ENCODE measurements at regions not wholly inside any gene's neighbourhood (a gene's known extent, or its start where the extent isn't known, plus 50 kb on each side); places are given as distances from the start of the nearest gene placed in this dataset.

DNA sequence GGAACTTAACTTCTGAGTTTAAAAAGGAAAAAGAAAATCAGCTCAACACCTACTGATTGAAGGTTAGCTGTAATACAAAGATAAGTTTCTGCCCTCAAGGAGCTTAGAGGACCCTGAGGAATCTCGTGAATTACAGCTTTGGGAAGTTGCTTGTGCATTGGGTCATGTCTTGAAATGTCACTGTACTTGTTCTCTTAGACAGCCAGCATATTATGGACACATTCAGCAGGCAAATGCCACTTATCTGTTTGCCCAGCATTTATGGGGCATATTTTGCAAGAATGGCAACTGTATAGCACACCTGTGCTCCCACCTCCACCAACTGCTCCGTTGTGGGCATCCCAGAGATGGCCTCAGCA lies 263.6 kb upstream of the CRY1 start:
- TF ChIP-seq, protein P1, sequence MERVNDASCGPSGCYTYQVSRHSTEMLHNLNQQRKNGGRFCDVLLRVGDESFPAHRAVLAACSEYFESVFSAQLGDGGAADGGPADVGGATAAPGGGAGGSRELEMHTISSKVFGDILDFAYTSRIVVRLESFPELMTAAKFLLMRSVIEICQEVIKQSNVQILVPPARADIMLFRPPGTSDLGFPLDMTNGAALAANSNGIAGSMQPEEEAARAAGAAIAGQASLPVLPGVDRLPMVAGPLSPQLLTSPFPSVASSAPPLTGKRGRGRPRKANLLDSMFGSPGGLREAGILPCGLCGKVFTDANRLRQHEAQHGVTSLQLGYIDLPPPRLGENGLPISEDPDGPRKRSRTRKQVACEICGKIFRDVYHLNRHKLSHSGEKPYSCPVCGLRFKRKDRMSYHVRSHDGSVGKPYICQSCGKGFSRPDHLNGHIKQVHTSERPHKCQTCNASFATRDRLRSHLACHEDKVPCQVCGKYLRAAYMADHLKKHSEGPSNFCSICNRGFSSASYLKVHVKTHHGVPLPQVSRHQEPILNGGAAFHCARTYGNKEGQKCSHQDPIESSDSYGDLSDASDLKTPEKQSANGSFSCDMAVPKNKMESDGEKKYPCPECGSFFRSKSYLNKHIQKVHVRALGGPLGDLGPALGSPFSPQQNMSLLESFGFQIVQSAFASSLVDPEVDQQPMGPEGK (CRISPR knock-in tag; IDR thresholded peaks at IDR 0.05; ENCODE audit: borderline replicate concordance): no peak
- TF ChIP-seq ARNTL (CRISPR knock-in tag; IDR thresholded peaks at IDR 0.05; ENCODE audit: borderline replicate concordance, low read depth) (no peak), ESRRG (CRISPR knock-in tag; IDR thresholded peaks at IDR 0.05) (no peak), SNAI2 (CRISPR knock-in tag; IDR thresholded peaks at IDR 0.05) (no peak), ZFP30 (CRISPR knock-in tag; IDR thresholded peaks at IDR 0.05) (no peak), ZC3H10 (CRISPR knock-in tag; IDR thresholded peaks at IDR 0.05) (no peak), GLIS3 (CRISPR knock-in tag; IDR thresholded peaks at IDR 0.05) (no peak), TOX (CRISPR knock-in tag; IDR thresholded peaks at IDR 0.05; ENCODE audit: borderline replicate concordance) (no peak), ISL1 (CRISPR knock-in tag; IDR thresholded peaks at IDR 0.05) (no peak), ZNF565 (CRISPR knock-in tag; conservative IDR thresholded peaks at IDR 0.05; ENCODE audit: low read depth) (no peak), OSR1 (CRISPR knock-in tag; IDR thresholded peaks at IDR 0.05) (no peak), RARB (CRISPR knock-in tag; IDR thresholded peaks at IDR 0.05) (no peak)
- TF ChIP-seq, protein P2, sequence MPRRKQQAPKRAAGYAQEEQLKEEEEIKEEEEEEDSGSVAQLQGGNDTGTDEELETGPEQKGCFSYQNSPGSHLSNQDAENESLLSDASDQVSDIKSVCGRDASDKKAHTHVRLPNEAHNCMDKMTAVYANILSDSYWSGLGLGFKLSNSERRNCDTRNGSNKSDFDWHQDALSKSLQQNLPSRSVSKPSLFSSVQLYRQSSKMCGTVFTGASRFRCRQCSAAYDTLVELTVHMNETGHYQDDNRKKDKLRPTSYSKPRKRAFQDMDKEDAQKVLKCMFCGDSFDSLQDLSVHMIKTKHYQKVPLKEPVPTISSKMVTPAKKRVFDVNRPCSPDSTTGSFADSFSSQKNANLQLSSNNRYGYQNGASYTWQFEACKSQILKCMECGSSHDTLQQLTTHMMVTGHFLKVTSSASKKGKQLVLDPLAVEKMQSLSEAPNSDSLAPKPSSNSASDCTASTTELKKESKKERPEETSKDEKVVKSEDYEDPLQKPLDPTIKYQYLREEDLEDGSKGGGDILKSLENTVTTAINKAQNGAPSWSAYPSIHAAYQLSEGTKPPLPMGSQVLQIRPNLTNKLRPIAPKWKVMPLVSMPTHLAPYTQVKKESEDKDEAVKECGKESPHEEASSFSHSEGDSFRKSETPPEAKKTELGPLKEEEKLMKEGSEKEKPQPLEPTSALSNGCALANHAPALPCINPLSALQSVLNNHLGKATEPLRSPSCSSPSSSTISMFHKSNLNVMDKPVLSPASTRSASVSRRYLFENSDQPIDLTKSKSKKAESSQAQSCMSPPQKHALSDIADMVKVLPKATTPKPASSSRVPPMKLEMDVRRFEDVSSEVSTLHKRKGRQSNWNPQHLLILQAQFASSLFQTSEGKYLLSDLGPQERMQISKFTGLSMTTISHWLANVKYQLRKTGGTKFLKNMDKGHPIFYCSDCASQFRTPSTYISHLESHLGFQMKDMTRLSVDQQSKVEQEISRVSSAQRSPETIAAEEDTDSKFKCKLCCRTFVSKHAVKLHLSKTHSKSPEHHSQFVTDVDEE (CRISPR knock-in tag; IDR thresholded peaks at IDR 0.05): no peak
